Stimulated activated CD8-positive, alpha-beta memory T cell treated with anti-CD3 and anti-CD28 coated beads, Interleukin-7, amount 100 ng/mL, for 4 hours (primary cell): ENCODE measurements at regions not wholly inside any gene's neighbourhood (a gene's known extent, or its start where the extent isn't known, plus 50 kb on each side); places are given as distances from the start of the nearest gene placed in this dataset.

ENCODE experiments used
- DNase-seq, 2 donors: peaks; one replicate each; pipeline ENCODE4 v3.0.0-alpha.2; 2020; ENCODE audit warnings: low read depth in 2 of 2

DNA sequence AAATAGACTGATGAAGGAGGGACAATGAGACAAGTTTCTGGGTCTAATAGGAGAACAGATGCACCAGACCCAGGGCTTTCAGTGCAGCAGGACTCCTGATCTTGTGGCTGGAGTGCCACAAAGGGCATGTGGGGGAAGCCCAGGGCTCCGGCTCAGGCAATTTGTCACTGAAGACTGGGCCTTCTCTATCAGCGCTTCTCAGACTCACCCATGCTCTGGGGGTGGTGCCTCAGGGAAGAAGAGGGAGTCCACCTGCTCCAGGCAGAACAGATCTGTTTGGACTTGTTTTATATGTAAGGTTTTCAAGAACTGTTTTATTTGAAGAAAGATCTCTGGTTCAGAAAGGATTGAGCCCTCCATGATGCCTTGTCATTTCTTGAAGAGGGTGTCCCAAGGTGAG lies 112.4 kb upstream of the TLE3 start:
- DNase-seq = no peak

- no peak for DNase-seq
Measured at GRCh38 chr15:70209499-70209898, 111.8 kb upstream of the TLE3 start.

DNA sequence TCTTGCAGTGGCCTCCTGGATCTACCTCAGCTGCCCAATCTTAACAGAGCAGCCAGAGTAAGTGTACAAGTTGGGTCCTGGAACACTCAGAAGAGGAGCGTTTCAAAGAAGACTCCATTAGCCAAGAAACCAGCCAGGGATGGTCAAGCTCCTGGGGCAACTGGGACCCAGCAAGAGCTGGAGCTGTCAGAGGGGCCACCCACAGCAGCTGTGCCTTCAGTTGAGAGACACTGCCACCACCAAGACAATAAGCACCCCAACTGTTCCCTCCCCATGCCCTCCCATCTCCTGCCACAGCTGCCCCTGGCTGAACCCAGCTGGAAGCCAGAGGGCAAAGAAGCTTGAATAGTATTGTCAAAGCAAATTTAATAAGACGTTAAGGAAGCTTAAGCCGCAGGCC lies 110.6 kb upstream of the TLE3 start:
- no peak for DNase-seq

- DNase-seq = no peak
Measured at GRCh38 chr15:70206668-70207067, 109.0 kb upstream of the TLE3 start.

DNA sequence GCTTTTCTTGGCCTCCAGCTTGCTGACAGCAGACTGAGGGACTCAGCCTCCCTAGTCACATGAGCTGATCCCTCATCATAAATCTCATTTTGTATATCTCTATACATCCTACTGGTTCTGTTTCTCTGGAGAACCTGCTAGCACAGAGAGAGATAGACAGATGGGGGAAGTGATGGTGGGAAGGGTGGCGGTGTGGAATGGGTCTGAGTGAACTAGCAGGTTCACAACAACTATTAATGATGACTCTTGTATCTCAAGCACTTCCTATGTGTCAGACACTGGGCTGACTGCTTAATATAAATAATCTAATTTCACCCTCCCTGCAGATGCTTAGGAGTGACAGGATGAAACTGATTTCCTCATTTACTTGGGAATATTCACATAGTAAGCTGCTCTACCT lies 106.9 kb upstream of the TLE3 start:
- no peak for DNase-seq

DNA sequence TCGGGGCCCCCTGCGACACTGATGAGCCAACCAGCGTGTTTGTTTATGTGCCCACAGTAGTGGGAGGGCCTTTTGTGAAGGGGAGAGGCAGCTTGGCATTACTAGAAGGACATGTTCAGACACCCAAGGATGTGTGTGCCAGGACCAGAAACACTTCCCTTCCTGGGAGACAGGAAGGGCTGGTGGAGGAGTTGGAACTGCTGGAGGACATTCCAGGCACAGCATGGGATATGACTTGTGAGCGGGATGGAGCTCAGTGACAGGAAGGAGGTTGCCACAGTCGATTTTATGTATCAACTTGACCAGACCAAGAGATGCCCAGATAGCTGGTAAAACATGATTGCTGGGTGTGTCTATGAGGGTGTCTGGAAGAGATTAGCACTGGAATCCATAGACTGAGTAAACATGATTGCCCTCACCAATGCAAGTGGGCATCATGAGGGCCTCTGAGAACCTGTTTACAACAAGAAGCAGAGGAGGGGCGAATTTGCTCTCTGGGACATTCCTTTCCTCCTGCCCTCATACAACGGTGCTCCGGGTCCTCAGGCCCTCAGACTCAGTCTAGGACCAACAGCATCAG lies 106.4 kb upstream of the TLE3 start:
- no peak for DNase-seq

DNA sequence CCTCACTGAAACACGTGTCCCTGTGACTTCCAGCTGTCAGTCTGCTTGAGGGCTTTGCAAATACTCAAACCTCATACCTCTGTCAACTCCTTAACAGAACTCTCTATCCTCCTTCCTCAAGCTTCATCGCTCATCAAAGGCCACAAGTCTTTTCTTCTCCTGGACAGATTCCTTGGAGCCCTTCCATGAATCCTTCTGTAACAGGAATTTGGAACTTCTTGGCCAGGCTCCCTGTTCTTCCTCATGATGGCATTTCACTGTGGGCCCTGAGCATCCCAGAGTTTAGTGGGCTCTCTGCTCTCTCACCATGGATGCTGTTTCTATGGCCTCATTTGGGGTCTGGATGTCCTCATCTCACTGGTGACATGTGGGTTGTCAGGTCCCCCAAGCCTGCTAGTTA lies 105.0 kb upstream of the TLE3 start:
- DNase-seq = no peak

- no peak for DNase-seq
Measured at GRCh38 chr15:70201425-70201775, 103.7 kb upstream of the TLE3 start.

DNA sequence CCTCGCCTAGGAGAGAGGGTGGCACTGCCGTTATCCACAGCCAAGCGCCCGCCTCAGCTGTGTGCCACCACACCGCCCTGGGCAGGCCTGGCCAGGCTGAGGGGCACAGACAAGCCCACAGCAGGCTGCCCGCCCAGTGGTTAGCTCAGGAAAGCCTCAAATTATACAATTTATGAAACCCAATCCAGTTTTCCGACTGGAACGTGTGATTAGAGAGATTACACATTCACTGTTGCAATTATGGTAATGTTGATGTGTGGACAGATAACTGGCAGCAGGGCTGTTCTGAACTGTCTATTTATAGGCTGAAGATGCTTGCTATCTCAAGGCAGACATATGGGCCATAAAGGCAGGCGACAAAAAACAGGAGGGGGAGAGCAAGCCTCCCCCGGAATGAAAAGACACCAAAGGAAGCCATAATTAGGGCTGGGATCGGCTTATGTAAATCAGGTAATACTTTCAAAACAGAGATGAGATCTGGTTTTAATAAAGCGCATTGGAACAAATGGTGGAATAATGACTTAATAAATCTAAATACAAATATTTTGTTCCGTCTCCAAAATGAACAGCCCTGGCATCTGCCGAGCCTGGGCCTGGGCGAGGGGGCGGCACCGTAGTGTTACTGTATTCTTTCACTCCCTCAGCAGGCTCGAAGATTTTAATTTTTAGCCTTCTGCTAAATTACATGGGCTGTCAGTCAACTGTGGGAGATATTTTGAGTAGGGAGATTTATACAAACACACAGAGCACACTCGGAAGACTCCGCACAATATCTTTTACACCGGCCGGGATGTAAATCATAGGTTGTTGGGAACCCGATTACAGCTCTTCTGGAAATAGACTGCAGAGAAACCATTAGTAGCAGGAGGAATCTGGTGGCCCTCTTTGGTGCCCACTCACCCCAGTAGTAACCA lies 103.1 kb upstream of the TLE3 start:
- no peak for DNase-seq

- DNase-seq = no peak
Measured at GRCh38 chr15:70199540-70200410, 102.1 kb upstream of the TLE3 start.

DNA sequence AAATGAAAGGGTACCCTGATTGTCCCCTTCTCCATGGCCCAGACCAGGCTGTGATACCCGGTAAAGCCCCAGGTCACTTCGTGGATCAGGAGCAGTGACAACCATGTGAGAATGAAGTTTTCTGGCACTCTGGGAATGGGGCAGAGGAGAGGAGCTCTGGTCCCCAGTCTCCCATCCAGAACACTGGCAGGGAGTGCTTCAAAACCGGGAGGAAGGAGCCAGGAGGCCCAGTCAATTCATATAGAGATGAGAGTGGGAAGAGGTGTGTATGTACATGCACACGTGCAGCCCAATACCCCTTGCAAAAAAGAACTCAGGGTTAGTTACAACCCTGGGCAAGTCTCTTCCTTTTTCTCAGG lies 101.4 kb upstream of the TLE3 start:
- no peak for DNase-seq

DNA sequence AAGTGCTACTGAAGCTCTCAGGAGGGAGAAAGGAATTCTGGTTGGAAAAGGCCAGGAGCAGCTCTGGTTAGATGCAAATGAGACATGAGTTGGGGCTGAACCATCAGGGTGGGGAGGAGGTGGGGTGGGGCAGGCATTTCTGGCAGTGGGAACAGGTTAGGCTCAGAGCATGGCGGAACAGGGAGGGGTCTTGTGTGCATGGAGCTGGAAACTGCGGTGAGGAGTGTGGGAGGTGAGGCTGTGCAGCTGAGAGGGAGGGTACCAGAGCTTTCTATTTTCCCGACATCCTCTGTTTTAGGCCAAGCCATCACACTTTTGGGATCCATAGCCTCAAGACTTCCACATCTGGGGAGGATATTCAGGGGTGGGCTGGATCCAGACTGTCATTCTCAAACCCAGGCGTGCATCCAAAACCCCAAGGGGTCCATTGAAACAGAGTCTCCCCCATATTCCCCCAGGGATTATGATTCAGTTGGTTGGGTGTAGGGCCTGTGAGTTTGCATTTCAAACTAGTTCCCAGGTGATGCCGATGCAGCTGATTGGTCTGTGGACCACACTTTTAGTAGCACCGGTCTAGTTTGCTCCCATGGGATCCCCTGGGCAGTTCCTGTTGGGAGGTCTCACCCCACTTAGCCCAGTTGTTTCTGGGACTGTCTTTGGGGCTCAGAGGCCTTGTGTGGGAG lies 100.9 kb upstream of the TLE3 start:
- no peak for DNase-seq

- no peak for DNase-seq
Measured at GRCh38 chr15:70197945-70198361, 100.2 kb upstream of the TLE3 start.

DNA sequence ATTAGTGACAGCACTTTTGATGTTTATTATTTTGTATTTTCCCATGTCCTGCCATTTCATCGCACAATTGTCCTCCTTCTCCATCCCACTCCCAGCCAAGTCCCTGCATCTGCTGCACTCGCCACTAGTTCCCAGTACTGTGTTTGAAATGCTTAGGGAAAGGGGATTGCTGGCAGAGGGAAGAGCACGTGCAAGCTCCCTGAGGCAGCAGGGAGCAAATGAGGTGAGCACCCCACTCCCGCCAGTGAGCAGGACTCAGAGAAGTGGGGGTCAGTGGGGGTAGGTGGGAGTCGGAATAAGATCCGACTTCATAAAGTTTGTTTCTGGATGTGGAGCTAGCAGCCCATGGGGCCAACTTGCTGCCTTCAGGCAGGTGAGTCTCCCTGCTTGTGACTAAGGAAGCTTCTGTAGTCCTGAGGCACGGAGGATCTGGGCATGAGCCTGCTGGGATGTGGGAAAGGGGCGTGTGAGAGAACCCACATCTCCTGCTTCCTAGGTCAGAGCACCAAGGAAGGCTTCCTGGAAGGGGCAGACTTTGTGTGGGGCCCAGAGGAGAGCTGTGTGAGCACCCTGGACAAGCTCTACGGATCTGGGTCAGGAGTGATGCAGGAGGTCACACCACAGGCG lies 99.7 kb upstream of the TLE3 start:
- DNase-seq = no peak

DNA sequence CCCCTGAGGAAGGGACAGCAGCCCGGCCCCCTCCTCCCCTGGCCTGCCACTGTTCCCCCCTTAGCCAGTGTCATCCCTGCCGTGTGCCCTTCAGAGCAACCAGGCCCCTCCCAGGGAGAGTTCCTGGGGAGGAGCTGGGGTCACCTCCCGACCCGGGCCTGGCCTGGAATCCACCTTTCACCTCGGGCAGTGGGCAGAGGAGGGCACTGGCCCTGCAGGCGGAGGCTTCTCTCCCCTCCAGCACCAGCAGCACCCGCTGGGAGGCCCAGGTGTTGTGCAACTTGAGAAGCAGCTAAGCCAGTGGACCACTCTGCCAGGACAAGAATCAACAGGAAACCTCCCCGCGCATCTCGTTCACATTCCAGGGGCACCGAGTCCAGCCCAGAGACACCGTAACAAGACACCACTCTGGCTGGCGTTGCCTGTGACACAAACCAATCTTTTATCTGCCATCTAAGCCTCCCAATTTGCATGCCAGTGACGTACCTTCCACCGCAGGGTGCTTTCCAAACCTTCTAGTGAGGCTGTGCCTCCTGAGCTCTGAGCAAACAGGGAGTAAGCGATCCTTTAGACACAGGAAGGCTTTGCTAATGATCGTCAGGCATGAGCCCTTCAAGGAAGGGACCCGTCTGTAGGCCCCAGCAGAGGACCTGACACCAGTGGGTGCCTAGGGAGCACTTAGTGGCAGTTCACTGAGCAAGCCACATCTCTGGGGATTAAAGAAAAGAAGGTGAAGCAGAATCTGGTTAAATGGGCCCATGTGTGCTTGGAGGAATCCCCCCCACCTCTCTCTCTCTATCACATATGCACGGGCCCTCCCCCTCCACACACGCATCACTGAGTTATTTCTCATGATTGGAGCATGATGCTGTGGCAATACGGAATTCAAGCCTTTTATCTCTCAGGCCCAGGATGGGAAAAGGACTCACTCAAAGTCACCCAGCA lies 98.9 kb upstream of the TLE3 start:
- peak in 1 of 2 donors; percentile 24 for DNase-seq

DNA sequence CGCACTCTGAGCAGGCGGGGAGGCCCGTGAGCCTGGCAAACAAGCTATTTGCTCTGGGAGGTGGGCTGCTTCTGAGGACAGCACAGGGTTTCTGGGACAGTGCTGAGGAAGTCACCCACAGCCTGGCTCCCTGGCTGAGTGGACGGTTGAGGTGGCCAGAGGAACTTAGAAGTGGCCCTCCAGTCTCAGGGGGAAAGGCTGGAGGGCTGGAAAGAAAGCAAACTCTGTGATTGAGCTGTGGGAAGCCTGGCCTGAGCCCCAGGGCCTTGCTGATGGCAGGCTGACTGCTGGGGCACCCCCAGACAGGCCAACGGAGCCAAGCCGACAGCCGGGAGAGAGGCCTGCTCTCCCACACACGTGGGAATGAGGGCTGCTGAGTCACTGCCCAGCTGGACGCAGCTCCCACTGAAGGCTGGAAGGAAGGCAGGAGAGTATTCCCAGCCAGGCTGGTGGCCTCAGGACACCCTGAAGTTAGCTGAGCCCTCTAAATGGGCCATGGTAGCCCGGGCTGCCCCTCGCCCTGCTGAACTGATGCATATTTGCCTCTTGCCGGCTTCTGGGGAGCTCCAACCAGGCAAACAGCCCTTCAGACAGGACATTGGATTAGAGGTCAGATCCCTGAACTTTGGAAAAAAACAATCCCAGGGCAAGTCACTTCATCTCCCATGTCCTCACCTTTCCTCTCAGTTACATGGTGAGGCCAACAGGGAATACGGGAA lies 98.0 kb upstream of the TLE3 start:
- DNase-seq = no peak

DNA sequence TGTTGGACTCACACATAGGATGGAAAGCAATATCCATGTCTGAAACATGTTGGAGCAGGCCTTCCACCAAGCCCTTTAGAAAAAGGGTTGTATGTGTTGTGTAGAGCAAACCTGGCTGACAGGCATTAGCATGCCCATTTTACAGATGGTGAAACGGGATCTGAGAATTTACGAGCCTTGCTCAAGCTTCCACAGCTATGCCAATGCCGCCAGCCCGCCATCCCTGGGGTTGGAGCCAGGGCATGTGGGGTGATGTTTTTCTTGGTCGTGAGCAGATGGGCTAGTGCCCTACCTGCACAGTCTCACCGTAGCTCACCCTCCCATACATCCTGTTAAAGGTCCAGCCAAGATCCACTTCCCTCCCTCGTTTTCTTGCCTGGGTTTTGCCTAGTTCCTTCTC lies 97.5 kb upstream of the TLE3 start:
- DNase-seq = no peak

DNA sequence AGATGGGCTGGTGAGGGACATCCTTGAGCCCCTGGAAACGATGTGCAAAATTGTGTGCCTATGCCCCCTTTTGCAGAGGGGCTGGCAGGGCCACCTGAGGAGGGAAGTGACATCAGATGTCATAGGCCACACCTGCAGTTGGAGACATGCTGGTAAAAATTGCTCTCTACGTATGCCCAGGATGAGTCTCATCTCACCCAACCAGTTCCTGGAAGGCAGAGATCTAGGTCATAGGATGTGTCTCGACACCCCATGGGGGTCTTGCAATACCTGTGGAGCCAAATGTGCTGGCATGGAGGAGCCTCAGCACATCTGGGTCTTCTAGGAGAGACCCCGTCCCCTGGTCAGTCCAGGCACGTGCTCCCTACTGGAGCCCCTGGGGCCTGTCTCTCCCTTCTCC lies 96.5 kb upstream of the TLE3 start:
- no peak for DNase-seq

- no peak for DNase-seq
Measured at GRCh38 chr15:70193734-70194133, 96.0 kb upstream of the TLE3 start.

GRCh38 chr15:70192490-70192889 lies 94.8 kb upstream of the TLE3 start:
- DNase-seq = no peak
